PFSK-1 (cell line): ENCODE measurements at regions not wholly inside any gene's neighbourhood (a gene's known extent, or its start where the extent isn't known, plus 50 kb on each side); places are given as distances from the start of the nearest gene placed in this dataset.

Source experiments
- FOXP2 ChIP-seq: optimal IDR thresholded peaks from 2 replicates; pipeline ENCODE3; 2011; ENCODE audit warnings: borderline replicate concordance, control low read depth, inconsistent platforms; ENCODE audit not compliant: insufficient read depth; ENCODE audit errors: extremely low read length, extremely low read depth
- POLR2AphosphoS5 ChIP-seq: IDR thresholded peaks from 2 replicates; pipeline ENCODE4 v1.6.1; 2012; ENCODE audit warnings: low read depth, mild to moderate bottlenecking, control low read depth, low read length, moderate library complexity
- SIN3A ChIP-seq: IDR thresholded peaks from 2 replicates; pipeline ENCODE4 v1.6.1; 2012; ENCODE audit warnings: mild to moderate bottlenecking, low read length, moderate library complexity, borderline replicate concordance; ENCODE audit not compliant: insufficient read depth
- TAF1 ChIP-seq: IDR thresholded peaks from 2 replicates; pipeline ENCODE4 v1.6.1; 2012; ENCODE audit warnings: low read length, control low read depth, borderline replicate concordance; ENCODE audit not compliant: insufficient read depth
- TF ChIP-seq, protein P1 (sequence below), 2 experiments: IDR thresholded peaks; 2 replicates each; pipeline versions ENCODE4 v1.6.1 to v1.8.0; 2011 to 2012; ENCODE audit warnings: low read depth in 2 of 2, low read length in 2 of 2, control low read depth in 1 of 2, inconsistent platforms in 1 of 2, mild to moderate bottlenecking in 1 of 2, moderate library complexity in 1 of 2; ENCODE audit not compliant: insufficient read depth in 1 of 2

DNA sequence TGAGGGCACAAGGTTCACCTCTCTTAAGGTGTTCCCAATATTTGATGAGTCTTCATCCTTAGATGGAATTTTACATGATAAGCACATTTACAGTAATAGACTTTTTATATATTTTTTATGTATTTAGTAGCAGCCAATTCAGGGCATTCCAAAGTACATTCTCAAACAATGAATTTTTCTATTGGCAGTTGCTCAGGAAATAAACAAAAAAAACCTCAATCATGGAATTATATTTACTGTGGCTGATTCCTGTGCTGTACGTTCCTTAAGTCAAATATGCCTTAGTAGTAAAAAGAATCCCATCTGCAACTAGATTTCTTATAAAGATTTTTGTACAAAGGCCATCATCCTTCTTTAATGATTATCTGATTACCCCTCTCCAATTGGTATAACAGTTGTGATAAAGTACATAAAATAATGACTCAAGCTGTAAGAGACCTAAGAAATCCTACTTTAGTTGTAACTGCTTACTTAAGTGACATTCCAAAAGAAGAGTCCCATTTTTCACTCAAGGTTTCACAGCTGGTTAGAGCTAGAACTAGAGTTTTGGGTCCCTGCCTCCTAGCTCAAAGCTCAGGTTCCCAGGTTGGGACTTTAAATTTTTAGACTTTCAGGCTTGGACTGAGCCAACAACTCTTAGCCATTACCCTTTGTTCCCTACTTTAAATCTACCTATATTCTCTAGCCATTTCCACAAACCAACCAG is 152.7 kb downstream of the FHIP1A start:
- TF ChIP-seq SIN3A (no peak), FOXP2 (no peak), POLR2AphosphoS5 (no peak), TAF1 (no peak)
- TF ChIP-seq, protein P1, sequence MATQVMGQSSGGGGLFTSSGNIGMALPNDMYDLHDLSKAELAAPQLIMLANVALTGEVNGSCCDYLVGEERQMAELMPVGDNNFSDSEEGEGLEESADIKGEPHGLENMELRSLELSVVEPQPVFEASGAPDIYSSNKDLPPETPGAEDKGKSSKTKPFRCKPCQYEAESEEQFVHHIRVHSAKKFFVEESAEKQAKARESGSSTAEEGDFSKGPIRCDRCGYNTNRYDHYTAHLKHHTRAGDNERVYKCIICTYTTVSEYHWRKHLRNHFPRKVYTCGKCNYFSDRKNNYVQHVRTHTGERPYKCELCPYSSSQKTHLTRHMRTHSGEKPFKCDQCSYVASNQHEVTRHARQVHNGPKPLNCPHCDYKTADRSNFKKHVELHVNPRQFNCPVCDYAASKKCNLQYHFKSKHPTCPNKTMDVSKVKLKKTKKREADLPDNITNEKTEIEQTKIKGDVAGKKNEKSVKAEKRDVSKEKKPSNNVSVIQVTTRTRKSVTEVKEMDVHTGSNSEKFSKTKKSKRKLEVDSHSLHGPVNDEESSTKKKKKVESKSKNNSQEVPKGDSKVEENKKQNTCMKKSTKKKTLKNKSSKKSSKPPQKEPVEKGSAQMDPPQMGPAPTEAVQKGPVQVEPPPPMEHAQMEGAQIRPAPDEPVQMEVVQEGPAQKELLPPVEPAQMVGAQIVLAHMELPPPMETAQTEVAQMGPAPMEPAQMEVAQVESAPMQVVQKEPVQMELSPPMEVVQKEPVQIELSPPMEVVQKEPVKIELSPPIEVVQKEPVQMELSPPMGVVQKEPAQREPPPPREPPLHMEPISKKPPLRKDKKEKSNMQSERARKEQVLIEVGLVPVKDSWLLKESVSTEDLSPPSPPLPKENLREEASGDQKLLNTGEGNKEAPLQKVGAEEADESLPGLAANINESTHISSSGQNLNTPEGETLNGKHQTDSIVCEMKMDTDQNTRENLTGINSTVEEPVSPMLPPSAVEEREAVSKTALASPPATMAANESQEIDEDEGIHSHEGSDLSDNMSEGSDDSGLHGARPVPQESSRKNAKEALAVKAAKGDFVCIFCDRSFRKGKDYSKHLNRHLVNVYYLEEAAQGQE (IDR thresholded peaks at IDR 0.05; ENCODE audit: insufficient read depth in 1 of 2, low read depth in 2 of 2, low read length in 2 of 2), result no peak

DNA sequence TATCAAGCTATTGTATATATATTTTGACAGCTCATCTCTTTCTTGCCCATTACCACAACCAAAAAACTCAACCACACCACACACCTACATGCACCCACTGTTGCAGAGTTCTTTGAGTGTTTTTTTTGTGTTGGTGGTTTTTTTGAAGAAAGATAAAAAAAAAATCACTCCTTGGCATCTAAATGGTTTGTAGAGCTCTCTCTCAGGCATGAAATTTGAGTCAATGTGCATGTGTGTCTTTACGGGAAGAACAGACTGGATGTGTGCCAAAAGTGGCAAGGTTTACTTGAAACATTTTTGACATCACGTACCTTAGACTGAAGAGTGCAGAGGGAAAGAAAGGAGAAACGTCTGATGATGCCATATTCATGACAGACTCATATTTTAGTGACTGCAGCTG is 154.2 kb downstream of the FHIP1A start:
- TF ChIP-seq, protein P1 (IDR thresholded peaks at IDR 0.05; ENCODE audit: insufficient read depth in 1 of 2, low read depth in 2 of 2, low read length in 2 of 2), result no peak
- TF ChIP-seq FOXP2, result no peak
- TF ChIP-seq POLR2AphosphoS5, result no peak
- TF ChIP-seq TAF1, result no peak
- TF ChIP-seq SIN3A, result no peak

DNA sequence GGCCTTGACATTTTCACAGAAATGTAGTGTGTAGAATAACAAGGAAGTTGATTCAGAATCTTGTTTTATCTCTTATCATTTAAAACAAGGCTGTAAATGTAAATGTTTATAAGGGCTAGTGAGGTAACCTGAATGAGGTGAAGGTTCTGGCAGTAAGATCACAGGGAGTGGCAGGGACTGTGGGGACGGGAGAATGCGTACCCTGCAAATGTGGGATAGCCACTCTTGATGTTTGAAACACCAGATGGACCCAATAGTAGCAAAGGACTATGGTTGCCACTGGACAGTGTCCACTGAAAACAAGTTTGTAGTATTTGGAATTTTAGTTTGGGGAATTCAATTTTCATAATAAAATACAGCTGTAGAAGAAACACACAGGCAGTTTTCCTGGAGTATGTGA is 155.3 kb downstream of the FHIP1A start:
- no peak for TF ChIP-seq SIN3A
- no peak for TF ChIP-seq FOXP2
- TF ChIP-seq, protein P1 (IDR thresholded peaks at IDR 0.05; ENCODE audit: insufficient read depth in 1 of 2, low read depth in 2 of 2, low read length in 2 of 2), result no peak
- no peak for TF ChIP-seq POLR2AphosphoS5
- no peak for TF ChIP-seq TAF1

DNA sequence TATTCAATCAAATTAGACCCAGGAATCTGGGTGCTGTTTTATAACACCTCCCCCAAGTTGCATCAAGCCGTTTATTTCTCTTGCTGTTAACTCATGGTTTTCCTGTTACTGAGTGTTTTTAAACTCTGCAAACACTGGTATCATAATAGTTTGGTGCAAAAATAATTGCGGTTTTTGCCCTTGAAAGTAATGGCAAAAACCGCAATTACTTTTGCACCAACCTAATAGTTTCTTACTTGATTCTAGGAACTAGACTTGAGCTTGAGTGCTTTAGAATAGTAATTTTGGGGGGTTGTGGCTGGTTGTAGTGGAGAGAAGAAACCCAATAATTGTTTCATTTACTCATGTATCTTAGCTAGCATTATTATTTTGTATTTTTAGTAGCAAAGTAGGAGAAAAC is 156.6 kb downstream of the FHIP1A start:
- TF ChIP-seq SIN3A (no peak), POLR2AphosphoS5 (no peak), TAF1 (no peak)

DNA sequence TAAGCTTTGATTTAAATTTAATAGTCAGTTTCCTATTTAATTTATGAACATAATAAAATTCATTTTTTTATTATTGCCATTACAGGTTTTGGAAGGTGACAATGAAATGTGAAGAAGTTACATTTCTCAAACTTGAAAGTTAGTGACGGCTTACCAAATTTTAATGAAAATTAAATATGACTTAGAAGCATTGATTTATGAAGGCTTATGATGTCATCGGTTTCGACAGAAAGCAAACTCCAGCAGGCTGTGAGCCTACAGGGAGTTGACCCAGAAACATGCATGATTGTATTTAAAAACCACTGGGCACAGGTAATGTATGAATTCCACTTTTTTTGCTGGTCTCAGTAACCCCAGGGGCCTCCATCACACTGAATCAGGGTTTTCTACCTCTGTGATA is 157.1 kb downstream of the FHIP1A start:
- TF ChIP-seq POLR2AphosphoS5, result no peak

DNA sequence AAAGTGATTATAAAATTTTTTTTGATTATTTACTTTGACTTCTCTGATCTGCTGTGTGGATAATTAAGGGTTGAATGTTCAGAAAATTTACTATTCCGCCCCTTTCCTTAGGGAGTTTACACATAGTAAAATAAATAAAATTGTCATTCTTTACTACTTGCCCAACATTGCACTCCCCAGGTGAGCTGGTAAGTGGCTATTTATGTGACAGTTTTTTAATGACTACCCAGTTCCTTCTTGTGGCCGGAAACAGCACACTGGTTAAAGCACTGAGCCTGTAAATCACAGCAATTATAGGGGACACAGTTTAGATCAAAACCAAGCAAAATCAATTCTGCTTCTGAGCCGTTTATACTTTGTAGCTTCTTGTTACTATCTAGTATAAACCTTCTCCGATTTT is 158.1 kb downstream of the FHIP1A start:
- TF ChIP-seq FOXP2 (no peak), TAF1 (no peak), POLR2AphosphoS5 (no peak), SIN3A (no peak)
- TF ChIP-seq, protein P1 (IDR thresholded peaks at IDR 0.05; ENCODE audit: insufficient read depth in 1 of 2, low read depth in 2 of 2, low read length in 2 of 2), result no peak
